H9 (cell line): ENCODE measurements at regions not wholly inside any gene's neighbourhood (a gene's known extent, or its start where the extent isn't known, plus 50 kb on each side); places are given as distances from the start of the nearest gene placed in this dataset.

Experiments used
- DNase-seq: peaks from one replicate; pipeline ENCODE4 v3.0.0-alpha.2; 2017
- H2AFZ ChIP-seq: one replicate; pipeline ENCODE4 v1.6.1; 2013; ENCODE audit warnings: mild to moderate bottlenecking, low read length, control low read depth, moderate library complexity
- H2AK5ac ChIP-seq: 2 replicates; pipeline ENCODE4 v1.6.1; 2013; ENCODE audit warnings: low read length, control low read depth, mixed read lengths; ENCODE audit not compliant: insufficient read length
- H2BK120ac ChIP-seq: one replicate; pipeline ENCODE4 v1.6.1; 2013; ENCODE audit warnings: low read depth, mild to moderate bottlenecking, low read length, control low read depth, inconsistent platforms; ENCODE audit not compliant: poor library complexity, severe bottlenecking
- H2BK12ac ChIP-seq: 2 replicates; pipeline ENCODE4 v1.6.1; 2013; ENCODE audit warnings: low read length, control low read depth, mixed read lengths, low read depth; ENCODE audit not compliant: insufficient read length
- H2BK15ac ChIP-seq: 2 replicates; pipeline ENCODE4 v1.6.1; 2013; ENCODE audit warnings: low read depth, low read length, control low read depth
- H2BK20ac ChIP-seq: one replicate; pipeline ENCODE4 v1.6.1; 2013; ENCODE audit warnings: low read depth, mild to moderate bottlenecking, low read length, control low read depth, inconsistent platforms; ENCODE audit not compliant: poor library complexity, severe bottlenecking
- H2BK5ac ChIP-seq: 2 replicates; pipeline ENCODE4 v1.6.1; 2013; ENCODE audit warnings: low read length, control low read depth, mixed read lengths; ENCODE audit not compliant: insufficient read length
- H3K14ac ChIP-seq: 2 replicates; pipeline ENCODE4 v1.6.1; 2013; ENCODE audit warnings: low read length, control low read depth; ENCODE audit not compliant: insufficient read depth
- H3K18ac ChIP-seq: 2 replicates; pipeline ENCODE4 v1.6.1; 2013; ENCODE audit warnings: low read depth, mild to moderate bottlenecking, mixed read lengths, low read length, control low read depth; ENCODE audit not compliant: insufficient read length
- H3K23ac ChIP-seq: 2 replicates; pipeline ENCODE4 v1.6.1; 2013; ENCODE audit warnings: low read length, control low read depth, mixed read lengths, low read depth; ENCODE audit not compliant: insufficient read length
- H3K23me2 ChIP-seq: 2 replicates; pipeline ENCODE4 v1.6.1; 2013; ENCODE audit warnings: low read depth, mild to moderate bottlenecking, mixed read lengths, low read length, control low read depth; ENCODE audit not compliant: insufficient read length, poor library complexity, severe bottlenecking
- H3K27ac ChIP-seq: 2 replicates; pipeline ENCODE4 v1.5.1; 2013; ENCODE audit warnings: low read length, control low read depth, mixed read lengths, low read depth; ENCODE audit not compliant: insufficient read length
- H3K27me3 ChIP-seq: 2 replicates; pipeline ENCODE4 v1.6.1; 2013; ENCODE audit warnings: low read length, control low read depth, inconsistent platforms; ENCODE audit not compliant: insufficient read depth
- H3K4ac ChIP-seq: 2 replicates; pipeline ENCODE4 v1.6.1; 2013; ENCODE audit warnings: low read depth, mild to moderate bottlenecking, control low read depth, inconsistent platforms, low read length, moderate library complexity
- H3K4me1 ChIP-seq: 2 replicates; pipeline ENCODE4 v1.6.1; 2013; ENCODE audit warnings: low read length, control low read depth, inconsistent platforms; ENCODE audit not compliant: insufficient read depth
- H3K4me2 ChIP-seq: 2 replicates; pipeline ENCODE4 v1.6.1; 2013; ENCODE audit warnings: low read length, control low read depth, mixed read lengths; ENCODE audit not compliant: insufficient read length, insufficient read depth
- H3K56ac ChIP-seq: 2 replicates; pipeline ENCODE4 v1.6.1; 2013; ENCODE audit warnings: low read depth, mild to moderate bottlenecking, mixed read lengths, low read length, control low read depth; ENCODE audit not compliant: insufficient read length
- H3K79me1 ChIP-seq: 2 replicates; pipeline ENCODE4 v1.6.1; 2013; ENCODE audit warnings: low read depth, mild to moderate bottlenecking, moderate library complexity, low read length, control low read depth, inconsistent platforms; ENCODE audit not compliant: insufficient read depth, poor library complexity, severe bottlenecking
- H3K79me2 ChIP-seq: 2 replicates; pipeline ENCODE4 v1.6.1; 2013; ENCODE audit warnings: low read length, control low read depth, inconsistent platforms; ENCODE audit not compliant: insufficient read depth
- H3K9ac ChIP-seq: 2 replicates; pipeline ENCODE4 v1.6.1; 2013; ENCODE audit warnings: low read length, control low read depth, mixed read lengths; ENCODE audit not compliant: insufficient read length; ENCODE audit errors: extremely low read depth
- H3K9me3 ChIP-seq: one replicate; pipeline ENCODE4 v1.6.1; 2013; ENCODE audit warnings: low read depth, low read length, inconsistent platforms; ENCODE audit not compliant: control insufficient read depth
- H3T11ph ChIP-seq: one replicate; pipeline ENCODE4 v1.6.1; 2013; ENCODE audit warnings: mild to moderate bottlenecking, low read length, control low read depth, inconsistent platforms
- H4K20me1 ChIP-seq: one replicate; pipeline ENCODE4 v1.6.1; 2013; ENCODE audit not compliant: control insufficient read depth, insufficient read length, insufficient read depth
- H4K5ac ChIP-seq: 2 replicates; pipeline ENCODE4 v1.6.1; 2013; ENCODE audit warnings: low read depth, mild to moderate bottlenecking, mixed read lengths, low read length, control low read depth; ENCODE audit not compliant: insufficient read length
- H4K8ac ChIP-seq: replicated peaks from 2 replicates; pipeline ENCODE4 v1.6.1; 2013; ENCODE audit warnings: low read length, control low read depth, mixed read lengths, low read depth; ENCODE audit not compliant: insufficient read length
- H4K91ac ChIP-seq: 2 replicates; pipeline ENCODE4 v1.6.1; 2013; ENCODE audit warnings: low read depth, mild to moderate bottlenecking, moderate library complexity, mixed read lengths, low read length, control low read depth; ENCODE audit not compliant: insufficient read length
- H3K27ac Mint-ChIP-seq, 3 experiments: 2 replicates in 2 of 3; 3 replicates in 1 of 3; pipeline ENCODE4 v1.8.0; 2020 to 2021; ENCODE audit warnings: mixed read lengths in 3 of 3, mild to moderate bottlenecking in 1 of 3, moderate library complexity in 1 of 3
- H3K27me3 Mint-ChIP-seq: 2 replicates; pipeline ENCODE4 v1.8.0; 2021; ENCODE audit warnings: low read depth, mild to moderate bottlenecking, moderate library complexity, mixed read lengths
- H3K36me3 Mint-ChIP-seq, 3 experiments: 2 replicates in 2 of 3; 3 replicates in 1 of 3; pipeline ENCODE4 v1.8.0; 2020 to 2021; ENCODE audit warnings: low read depth in 3 of 3, mixed read lengths in 3 of 3; ENCODE audit not compliant: insufficient read depth in 1 of 3
- H3K4me1 Mint-ChIP-seq, 2 experiments: 2 replicates each; pipeline ENCODE4 v1.8.0; 2020; ENCODE audit warnings: mixed read lengths in 2 of 2
- H3K4me3 Mint-ChIP-seq, 2 experiments: 2 replicates in 1 of 2; 3 replicates in 1 of 2; pipeline ENCODE4 v1.8.0; 2020 to 2021; ENCODE audit warnings: mild to moderate bottlenecking in 2 of 2, mixed read lengths in 2 of 2, moderate library complexity in 1 of 2
- H3K9me3 Mint-ChIP-seq, 2 experiments: 2 replicates in 1 of 2; 3 replicates in 1 of 2; pipeline ENCODE4 v1.8.0; 2020; ENCODE audit warnings: mild to moderate bottlenecking in 2 of 2, mixed read lengths in 2 of 2, moderate library complexity in 1 of 2
- CTCF ChIP-seq: fragments of 200-600 bp; sonication (generic); conservative IDR thresholded peaks from 3 replicates; pipeline ENCODE4 v1.8.0; 2021; ENCODE audit warnings: antibody characterized with exemption, mild to moderate bottlenecking
- WGBS: extraction: QIAGEN DNeasy Blood & Tissue Kit; methylation state at CpG from one replicate; pipeline ENCODE4 v1.1.7; 2013; ENCODE audit warnings: missing lambda C conversion rate, low lambda C conversion rate, mixed read lengths; ENCODE audit not compliant: insufficient read length; ENCODE audit errors: extremely low coverage; 5-methylcytosine and 5-hydroxymethylcytosine counted together

- Histone ChIP-seq H2BK12ac (no peak overlapping the region), H2AFZ (no peak overlapping the region), H3T11ph (no peak overlapping the region), H3K27me3 (no peaks in the 10 kb centered on the region), H3K56ac (no peak overlapping the region), H2BK15ac (no peak overlapping the region), H3K23me2 (no peaks in the 10 kb centered on the region), H3K4ac (no peak overlapping the region), H3K9ac (no peak overlapping the region), H4K91ac (no peak overlapping the region), H3K9me3 (peaks cover 17% of the 10 kb centered on the region), H3K4me2 (no peak overlapping the region), H3K27ac (no peak overlapping the region), H3K79me1 (no peaks in the 10 kb centered on the region), H3K23ac (no peak overlapping the region), H2BK20ac (no peak overlapping the region), H2BK120ac (no peak overlapping the region), H4K8ac (no peak overlapping the region), H3K4me1 (peaks cover 2% of the 10 kb centered on the region; the same call in 1 of the 2 replicates), H4K5ac (no peak overlapping the region), H3K79me2 (no peaks in the 10 kb centered on the region), H3K18ac (no peak overlapping the region), H2BK5ac (no peak overlapping the region), H2AK5ac (no peak overlapping the region), H3K14ac (no peak overlapping the region; the same call in 1 of the 2 replicates), H4K20me1 (no peaks in the 10 kb centered on the region)
- H3K9me3 Mint-ChIP-seq: peaks cover 33 to 40% of the 10 kb centered on the region in 2 experiments
- H3K27me3 Mint-ChIP-seq: peaks cover 10% of the 10 kb centered on the region
- peaks cover 7 to 8% of the 10 kb centered on the region in 2 experiments for H3K4me1 Mint-ChIP-seq
- WGBS: no CpG with 5 or more reads among the region's 2 CpGs
- H3K27ac Mint-ChIP-seq: no peak overlapping the region
- TF ChIP-seq CTCF: no peak
- H3K4me3 Mint-ChIP-seq: no peak overlapping the region
- DNase-seq: no peak
- H3K36me3 Mint-ChIP-seq: peaks cover 2 to 11% (median 2%) of the 10 kb centered on the region in 3 experiments; a peak in 6 of 7 replicates
These were observed 73.0 kb upstream of the ST3GAL5 start for GRCh38 chr2:85961754-85962153.
